ENCODE measurements at regions not wholly inside any gene's neighbourhood (a gene's known extent, or its start where the extent isn't known, plus 50 kb on each side); places are given as distances from the start of the nearest gene placed in this dataset.

GRCh38 chr2:39942950-39943349 is 163.9 kb upstream of the THUMPD2 start:
- no peak for TF ChIP-seq CTCF (IDR thresholded peaks at IDR 0.05)
- no peak for TF ChIP-seq EZH2 (IDR thresholded peaks at IDR 0.05; ENCODE audit: borderline replicate concordance, insufficient read depth, low read depth, low read length, poor library complexity, severe bottlenecking)

All from B cell (primary cell).